GM19372 (cell line): ENCODE measurements at regions not wholly inside any gene's neighbourhood (a gene's known extent, or its start where the extent isn't known, plus 50 kb on each side); places are given as distances from the start of the nearest gene placed in this dataset.

ENCODE experiments used
- ATAC-seq: cut with Tn5 transposase; IDR thresholded peaks from one replicate; pipeline ENCODE4 v1.9.1; 2021; ENCODE audit warnings: mild to moderate bottlenecking, low read depth, moderate library complexity; ENCODE audit not compliant: unreplicated experiment

DNA sequence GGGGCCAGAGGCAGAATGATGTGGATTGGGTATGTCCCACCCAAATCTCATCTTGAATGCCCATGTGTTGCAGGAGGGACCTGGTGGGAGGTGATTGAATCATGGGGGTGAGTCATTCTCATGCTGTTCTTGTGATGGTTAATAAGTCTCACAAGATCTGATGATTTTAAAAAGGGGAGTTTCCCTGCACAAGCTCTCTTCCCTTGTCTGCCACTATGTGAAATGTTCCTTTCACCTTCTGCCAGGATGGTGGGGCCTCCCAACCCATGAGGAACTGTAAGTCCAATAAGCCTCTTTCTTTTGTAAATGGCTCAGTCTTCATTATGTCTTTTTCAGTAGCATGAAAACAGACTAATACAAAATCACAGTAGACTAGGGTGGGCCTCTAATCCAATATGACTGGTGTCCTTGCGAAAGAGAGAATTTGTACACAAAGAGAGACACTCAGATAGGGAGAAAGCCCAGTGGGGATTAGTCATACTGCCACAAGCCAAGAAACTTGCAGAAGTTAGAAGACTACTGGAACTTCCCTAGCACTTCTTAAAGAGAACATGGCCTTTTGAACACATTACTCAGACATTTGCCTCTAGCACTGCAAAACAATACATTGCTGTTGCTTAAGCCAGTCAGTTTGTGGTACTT is 68.4 kb downstream of the ANXA1 start:
- ATAC-seq = peak; percentile 74

DNA sequence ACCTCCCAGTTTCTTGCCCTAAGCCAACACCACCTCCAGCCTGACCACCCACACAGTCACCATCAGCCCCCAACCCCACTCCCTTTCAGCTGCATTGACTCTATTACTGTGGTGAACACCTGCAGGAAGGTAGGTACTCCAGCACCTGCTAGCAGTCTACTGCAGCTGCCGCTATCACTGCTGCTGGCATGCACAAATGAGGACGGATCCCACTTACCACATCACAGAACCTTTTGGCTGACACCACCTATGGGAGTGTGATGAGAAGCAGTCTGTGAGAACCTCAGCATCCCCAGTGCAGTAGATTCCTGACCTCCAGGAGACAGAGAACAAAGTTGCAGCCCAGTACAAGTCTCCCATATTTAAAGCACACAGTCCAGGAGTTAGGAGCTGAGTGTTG is 71.9 kb downstream of the ANXA1 start:
- no peak for ATAC-seq

DNA sequence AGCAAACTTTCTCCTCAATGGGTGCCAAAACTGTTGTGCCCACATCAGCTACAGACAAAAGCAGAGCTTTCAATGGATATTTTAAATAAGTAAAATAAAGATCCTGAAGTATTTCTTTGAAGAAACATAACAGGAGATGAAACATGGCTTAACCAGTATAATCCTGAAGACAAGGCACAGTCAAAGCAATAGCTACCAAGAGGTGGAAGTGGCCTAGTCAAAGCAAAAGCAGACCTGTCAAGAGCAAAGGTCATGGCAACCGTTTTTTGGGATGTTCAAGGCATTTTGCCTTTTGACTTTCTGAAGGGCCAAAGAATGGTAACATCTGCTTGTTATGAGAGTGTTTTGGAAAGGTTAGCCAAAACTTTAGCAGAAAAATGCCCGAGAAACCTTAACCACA is 77.9 kb downstream of the ANXA1 start:
- no peak for ATAC-seq

DNA sequence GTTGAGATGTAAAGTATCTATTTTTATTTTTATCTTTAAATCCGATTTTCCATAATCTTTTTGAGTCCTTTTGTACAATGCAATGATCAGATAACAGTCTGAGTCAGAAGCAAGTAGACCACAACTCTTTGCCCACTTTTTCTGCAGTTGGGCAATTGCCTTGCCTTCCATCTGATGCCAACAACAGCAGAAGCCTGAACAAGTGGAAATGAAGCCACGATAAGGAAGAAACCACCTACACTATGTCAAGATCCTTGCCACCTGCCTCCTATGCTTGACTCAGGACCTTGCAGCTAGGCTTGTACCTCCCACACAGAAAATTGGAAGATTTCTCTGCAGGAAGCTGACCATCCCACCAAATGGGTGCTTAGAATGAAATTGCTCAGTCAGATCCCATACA is 78.6 kb downstream of the ANXA1 start:
- ATAC-seq = no peak

DNA sequence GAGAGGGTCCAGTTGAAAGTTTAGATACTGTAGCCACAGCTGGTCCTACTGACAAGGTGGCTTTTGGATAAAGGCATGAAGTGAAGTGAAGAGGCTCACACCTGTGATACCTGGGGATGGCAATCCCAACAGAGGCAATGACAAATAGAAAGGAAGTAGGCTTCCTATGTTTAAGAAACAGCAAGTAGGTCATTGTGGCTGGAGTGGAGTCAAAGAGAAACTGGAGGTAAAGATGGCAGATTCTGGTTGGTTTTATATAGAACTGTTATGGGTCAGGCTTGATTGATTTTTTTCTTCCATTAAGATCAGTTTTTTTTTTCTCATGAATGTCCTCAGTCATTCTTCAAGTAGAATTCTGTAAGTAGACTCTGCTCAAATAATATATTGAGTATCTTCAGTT is 79.5 kb downstream of the ANXA1 start:
- ATAC-seq = no peak

DNA sequence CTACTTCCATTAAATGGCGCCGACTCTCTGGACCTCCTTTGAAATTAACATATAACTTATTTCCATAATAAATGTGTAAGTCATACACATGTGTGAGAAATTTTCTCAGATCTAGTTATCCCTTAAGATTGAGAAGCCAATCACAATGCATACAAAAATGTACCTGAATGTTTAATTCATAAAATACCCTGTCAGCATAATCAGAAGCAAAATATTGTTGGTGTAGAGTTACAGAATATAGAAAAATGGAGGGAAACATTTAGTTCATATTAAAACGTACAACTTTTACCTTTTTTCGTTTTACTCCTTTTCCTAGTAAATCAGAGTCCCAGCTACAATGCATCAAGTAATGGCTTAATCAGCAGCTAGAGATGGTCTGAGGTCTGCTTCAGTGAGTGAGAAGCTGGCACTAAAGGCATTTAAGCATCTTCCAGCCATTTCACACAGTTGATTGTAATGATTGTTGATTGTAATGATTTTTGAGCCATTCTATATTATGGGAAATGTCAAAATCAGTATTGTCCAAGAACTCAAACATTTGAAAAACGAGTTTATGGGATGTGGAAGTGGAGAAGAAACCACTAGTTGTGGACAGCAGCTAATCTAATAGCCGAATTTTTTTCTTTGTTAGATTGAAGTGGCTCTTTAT is 81.8 kb downstream of the ANXA1 start:
- no peak for ATAC-seq

DNA sequence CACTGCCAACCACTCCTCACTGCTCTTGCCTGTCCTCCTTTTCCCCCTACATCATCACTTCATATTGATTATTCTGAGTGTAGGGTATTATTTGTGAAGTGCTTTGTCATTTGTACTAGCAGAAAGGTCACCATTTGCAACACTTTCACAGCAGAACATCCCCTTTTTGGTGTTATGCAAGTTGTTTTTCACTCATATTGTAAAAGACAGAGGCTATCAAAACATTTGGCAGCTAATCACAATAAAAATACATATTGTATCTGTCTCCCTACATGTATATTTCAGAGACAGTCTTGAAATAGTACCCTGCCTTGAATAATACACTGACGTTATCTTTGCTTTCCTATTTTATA is 82.3 kb downstream of the ANXA1 start:
- no peak for ATAC-seq

DNA sequence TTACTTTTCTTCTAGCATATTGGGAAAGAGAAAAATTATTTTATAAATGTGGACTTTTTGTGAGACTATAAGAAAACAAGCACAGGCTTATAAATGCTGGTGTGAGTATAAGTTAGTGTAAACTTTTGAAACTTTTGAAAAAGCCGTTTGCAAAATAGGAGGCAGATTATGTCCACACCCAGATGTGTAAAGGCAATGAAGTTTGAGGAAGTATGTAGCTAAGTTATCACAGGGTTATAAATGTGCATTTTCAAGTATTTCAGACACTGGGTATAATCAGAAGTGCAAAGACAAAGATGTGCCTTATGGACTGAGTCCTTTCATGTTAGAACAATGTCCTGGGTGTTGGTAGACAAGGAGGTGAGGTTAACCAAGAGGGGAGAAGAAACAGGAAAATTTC is 85.5 kb downstream of the ANXA1 start:
- no peak for ATAC-seq

DNA sequence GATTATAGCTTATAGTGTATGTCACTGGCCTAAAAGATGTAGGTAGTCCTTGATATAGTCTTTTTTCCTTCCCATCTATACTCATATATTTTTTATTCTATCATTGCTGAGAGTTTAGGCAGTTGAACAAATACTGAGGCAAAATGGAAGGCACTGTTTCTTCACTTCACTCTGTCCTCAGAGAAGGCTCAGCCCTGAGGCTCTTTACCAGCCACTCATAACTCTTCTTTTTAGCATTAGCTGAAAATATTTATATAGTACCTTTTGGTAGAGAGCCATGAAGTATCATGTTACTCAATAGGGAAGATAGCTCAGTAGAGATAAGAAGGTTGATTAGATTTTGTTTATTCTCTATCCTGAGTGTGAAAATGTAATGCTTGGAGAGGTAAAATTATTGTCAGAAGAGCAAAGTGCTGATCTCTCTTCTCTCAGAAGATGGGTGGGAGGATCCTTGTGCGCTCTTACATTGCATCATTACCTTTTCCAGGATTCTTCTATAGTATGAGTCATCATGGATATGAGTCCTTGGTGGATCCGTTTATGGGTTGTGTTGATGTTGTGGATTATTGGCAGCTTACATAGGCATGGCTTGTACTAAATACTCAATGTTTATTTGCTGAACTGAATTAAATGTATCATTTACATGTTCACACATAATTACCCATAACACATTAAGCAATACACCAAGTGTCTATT is 88.1 kb downstream of the ANXA1 start:
- no peak for ATAC-seq

DNA sequence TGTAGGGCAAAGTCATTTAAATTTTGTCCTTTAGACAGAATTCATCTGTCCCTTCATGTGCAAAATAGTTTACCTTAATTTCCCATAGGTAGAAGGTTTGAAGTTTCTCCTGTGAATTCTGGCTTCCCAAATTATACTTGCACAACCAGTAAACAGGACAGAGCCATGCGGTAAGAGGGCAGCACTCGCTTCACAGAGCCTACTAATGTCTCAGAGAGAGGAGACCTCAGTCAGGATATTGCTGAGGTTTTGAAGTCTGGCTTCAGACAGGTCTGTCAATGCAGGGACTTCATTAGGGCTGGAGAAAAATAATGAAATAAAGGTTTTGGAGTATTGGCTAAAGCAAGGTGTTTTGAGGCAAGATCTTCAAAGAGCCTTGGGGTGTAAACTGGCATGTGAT is 91.4 kb downstream of the ANXA1 start:
- no peak for ATAC-seq

DNA sequence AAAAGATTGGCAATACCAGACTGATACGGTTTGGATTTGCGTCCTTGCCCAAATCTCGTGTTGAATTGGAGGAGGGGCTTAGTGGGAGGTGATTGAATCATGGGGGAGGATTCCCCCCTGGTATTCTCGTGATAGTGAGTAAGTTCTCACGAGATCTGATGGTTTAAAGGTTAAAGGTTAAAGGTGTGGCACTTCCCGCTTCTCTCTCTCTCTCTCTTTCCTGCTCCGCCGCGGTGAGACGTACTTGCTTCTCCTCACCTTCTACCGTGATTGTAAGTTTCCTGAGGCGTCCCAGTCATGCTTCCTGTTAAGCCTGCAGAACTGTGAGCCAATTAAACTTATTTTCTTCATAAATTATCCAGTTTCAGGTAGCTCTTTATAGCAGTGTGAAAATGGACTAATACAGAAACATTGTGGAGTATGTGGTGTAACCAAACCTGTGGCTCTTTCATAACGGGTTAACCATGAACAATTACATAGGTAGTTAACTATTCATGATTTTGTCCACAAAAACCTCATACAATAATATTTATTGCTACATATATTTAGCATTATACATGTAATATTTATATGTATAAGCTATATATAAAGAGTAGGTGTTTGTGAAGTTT is 107.5 kb downstream of the ANXA1 start:
- ATAC-seq = no peak

DNA sequence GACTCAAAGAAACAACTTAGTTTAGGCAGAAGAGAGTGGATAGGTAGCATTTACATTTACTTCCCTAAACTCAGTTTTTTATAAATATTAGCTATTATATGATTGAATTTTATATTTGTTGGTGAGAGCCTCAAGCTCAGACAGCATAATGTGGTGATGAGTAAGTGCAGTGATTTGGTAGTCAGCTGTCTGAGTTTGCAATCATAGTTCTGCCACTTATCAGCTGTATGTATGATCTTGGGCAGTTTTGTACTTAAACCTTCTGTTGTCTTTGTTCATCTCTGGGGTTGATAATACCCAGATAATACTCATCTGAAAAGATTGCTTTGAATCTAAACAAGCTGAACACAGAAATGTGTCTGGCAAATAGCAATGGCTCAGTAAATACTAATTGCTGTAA is 108.8 kb downstream of the ANXA1 start:
- ATAC-seq = no peak

DNA sequence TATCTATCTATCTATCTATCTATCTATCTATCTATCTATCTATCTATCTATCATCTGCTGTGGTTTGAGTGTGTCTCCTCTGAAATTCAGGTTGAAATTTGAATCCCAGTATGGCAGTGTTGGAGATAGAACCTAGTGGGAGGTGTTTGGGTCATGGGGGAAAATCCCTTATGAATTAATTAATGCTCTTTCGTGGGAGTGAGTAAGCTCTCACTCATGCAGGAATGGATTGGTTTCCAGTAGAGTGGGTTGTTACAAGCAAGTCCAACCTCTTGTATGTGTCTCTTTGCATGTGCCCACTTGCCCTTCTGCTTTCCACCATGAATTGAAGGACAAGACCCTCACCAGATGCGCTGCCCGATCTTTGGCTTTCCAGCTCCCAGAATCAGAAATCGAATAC is 113.0 kb downstream of the ANXA1 start:
- no peak for ATAC-seq

DNA sequence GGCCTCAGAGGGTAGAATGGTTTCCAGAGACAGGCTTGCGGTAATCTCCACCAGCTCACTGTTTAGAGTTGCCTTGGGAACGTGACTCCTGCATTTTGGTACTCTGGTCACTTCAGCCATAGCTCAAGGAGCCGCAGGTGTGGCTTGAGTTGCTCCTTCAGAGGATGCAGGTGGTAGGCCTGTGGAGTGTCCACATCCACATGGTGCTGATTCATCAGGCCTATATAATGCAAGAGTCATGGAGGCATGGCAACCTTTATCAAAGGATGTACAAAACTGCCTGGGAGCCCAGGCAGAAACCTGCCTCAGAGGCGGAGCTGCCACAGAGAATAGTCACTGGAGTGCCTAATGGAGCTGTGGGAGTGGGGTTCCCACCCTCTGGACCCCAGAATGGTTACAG is 114.2 kb downstream of the ANXA1 start:
- no peak for ATAC-seq

DNA sequence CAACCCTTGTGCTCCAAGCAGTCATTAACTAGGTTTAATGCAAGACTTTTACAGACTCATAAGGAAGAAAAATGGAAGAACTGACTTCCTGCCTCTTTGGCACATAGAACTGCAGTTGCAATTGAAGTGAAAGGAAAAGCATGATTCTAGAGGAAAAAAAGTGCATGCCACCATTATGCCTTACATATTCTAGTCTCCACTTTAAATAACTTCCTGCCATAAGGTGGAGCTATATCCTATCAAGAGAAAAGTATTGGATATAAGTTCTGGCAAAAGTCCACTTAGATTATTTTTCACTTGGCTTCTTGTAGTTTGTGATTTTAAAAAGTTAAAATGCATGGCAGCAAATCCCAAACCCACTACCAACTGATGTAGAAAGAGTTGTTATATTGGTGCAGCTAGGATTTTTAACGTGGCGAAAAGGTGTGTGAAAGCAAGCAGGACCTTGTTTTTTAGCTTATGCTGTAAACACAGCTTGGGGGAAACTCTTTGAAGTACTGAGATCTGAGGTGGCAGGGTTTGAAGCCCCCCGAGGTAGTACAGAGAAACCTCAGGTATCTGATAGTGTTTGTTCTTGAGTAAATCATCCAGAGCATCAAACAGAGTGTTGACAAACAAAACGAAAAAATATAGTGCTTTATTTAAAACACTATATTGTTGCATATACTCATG is 117.9 kb downstream of the ANXA1 start:
- ATAC-seq = no peak

DNA sequence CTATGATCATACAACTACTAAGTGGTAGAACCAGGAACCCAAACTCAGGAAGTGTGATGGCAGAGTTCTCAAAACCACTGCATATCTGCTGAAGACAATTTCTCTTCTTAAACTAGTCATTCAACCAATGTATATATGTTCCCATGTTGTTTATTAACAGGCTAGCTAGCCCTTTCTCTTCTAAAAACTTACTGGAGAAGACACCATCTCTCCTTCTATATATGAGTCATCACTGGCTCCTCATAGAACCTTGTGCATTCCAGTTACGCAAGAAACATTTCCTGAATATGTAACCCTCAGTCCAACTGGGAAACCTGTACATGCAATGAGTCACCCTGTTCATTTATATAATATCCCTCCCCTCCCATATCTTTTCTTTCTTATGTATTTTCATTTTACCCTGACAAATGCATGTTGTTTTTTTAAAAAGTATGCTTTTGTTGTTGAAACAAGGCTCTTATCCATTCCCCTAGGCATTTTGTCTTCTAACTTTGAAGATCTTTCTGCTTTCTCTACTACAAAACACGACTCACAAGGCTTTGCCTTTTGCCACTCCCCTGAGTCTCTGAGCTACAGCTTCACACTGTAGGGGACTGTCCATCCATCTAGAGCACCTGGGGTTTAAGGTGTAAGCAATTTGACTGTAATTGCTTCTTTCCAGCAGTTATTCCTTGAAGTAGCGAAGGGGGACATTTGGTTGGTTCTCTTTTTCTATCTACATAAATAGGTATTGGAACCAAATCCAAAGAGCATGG is 119.5 kb downstream of the ANXA1 start:
- ATAC-seq = no peak

DNA sequence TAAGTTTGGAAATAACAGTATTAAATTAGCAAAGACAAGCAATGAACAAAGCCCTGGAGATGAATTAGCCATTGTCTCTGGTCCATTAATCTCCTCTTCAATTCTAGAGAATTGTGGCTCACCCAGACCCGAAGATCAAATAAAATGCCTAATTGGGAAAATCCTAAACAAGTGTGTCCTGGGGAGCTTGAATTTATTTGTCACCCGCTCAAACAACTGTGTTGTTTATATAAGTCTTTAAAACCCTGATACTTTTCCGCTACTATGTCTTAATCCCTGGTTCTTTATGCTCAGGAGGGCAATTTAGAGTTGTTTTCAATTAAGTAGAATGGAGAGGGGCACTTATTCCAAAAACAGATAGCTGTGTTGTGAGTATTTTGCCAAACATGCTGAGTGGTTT is 128.4 kb downstream of the ANXA1 start:
- ATAC-seq = no peak

DNA sequence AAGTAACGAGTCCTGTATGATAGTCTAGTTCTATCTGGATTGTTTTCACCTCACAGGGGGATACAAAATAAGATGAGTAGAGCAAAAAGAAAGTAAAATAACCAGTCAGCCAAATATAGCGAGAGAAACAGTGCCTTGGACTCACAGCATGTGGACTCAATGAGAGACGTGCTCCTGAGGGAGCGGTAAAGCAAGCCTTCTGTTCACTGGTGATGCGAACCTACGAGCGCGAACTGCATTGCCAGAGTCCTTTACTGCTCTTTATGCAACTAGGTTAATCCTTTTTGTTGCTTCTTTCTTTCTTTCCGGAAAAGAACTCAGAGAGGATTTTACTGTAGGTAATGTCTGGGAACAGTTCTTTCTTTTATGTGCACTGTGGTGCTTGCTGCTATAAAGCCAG is 132.7 kb downstream of the ANXA1 start:
- no peak for ATAC-seq

DNA sequence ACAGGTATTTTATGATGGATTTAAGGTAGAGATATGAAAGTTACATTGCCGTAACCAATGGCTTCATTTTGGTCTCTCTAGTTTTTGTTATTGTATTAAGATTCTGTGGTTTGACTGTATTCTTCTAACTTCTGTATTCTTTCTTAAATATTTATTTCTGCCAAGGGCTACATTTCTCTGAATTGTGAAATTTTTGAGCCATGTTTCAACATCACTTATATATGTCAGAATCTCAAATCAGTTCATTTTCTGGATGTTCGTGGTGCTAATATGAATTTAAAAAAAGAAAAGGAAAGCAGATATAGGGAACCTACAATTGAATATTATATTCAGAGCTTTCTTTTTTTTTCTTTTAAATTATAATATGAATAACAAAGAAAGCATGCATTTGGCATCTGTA is 142.7 kb downstream of the ANXA1 start:
- no peak for ATAC-seq

DNA sequence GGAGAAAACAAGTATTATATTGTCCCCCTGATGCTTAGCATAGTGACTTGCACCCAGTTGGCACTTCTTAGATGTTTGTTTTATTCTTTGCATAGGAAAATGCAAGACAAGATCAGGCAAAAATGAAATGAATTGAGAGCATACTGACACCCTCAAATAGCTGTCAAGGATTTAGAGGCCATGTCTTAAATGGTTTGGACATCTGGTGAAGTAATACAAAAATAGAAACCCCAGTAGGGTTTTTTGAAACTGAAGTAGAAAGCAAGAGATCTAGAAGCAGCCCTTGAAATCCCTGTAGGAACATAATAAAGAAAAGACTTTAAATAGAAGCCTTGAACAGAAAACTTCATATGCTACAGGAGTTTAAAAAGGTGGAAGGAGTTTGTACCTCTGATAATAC is 174.3 kb downstream of the ANXA1 start:
- no peak for ATAC-seq

DNA sequence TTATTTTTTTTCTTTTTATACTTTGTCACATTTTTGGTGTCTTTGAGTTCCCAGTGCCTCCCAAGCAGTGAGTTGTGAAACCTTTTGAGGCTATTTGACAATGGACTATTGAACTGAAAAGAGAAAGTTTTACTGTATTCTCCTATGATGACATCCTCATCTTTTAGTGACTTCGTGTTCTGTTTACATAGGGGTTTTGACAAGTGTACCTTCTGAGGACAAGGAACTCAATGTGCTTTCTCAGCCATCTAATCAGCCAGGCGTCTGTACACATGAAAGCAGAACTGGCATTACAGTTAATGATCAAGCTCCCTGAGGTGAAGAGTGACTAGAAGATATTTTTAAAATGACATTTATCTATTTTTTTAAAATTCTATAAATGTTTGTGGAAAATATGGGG is 175.5 kb downstream of the ANXA1 start:
- no peak for ATAC-seq
